ENCODE measurements at regions not wholly inside any gene's neighbourhood (a gene's known extent, or its start where the extent isn't known, plus 50 kb on each side); places are given as distances from the start of the nearest gene placed in this dataset.

- H3K4me1 Mint-ChIP-seq (ENCODE audit: low read depth) = no peaks in the 10 kb centered on the region
- no peaks in the 10 kb centered on the region; the same call in 1 of the 2 replicates for H3K27me3 Mint-ChIP-seq (ENCODE audit: insufficient read depth)
- no peaks in the 10 kb centered on the region for H3K36me3 Mint-ChIP-seq (ENCODE audit: low read depth)
- H3K9me3 Mint-ChIP-seq = peaks cover 28% of the 10 kb centered on the region
- DNase-seq = no peak
- H3K4me3 Mint-ChIP-seq = no peak overlapping the region
- no peak for TF ChIP-seq CTCF (IDR thresholded peaks at IDR 0.05)
- no peak overlapping the region for H3K27ac Mint-ChIP-seq
These were observed 456.5 kb downstream of the OMA1 start for GRCh38 chr1:58089898-58090534.

GRCh38 chr1:58084266-58084665 lies 462.3 kb downstream of the OMA1 start:
- Mint-ChIP-seq H3K36me3 (ENCODE audit: low read depth) (no peaks in the 10 kb centered on the region), H3K4me1 (ENCODE audit: low read depth) (no peaks in the 10 kb centered on the region), H3K4me3 (no peak overlapping the region), H3K27me3 (ENCODE audit: insufficient read depth) (peaks cover 2% of the 10 kb centered on the region), H3K9me3 (peaks cover 44% of the 10 kb centered on the region), H3K27ac (no peak overlapping the region)
- no peak for DNase-seq
- TF ChIP-seq CTCF (IDR thresholded peaks at IDR 0.05) = no peak

- Mint-ChIP-seq H3K9me3 (peaks cover 52% of the 10 kb centered on the region), H3K4me1 (ENCODE audit: low read depth) (no peaks in the 10 kb centered on the region)
These were observed 463.9 kb downstream of the OMA1 start for GRCh38 chr1:58082596-58082995.

GRCh38 chr1:58076258-58076657 lies 470.3 kb downstream of the OMA1 start:
- TF ChIP-seq CTCF (IDR thresholded peaks at IDR 0.05) = no peak
- peaks cover 44% of the 10 kb centered on the region for H3K9me3 Mint-ChIP-seq
- no peak overlapping the region for H3K4me3 Mint-ChIP-seq
- H3K27me3 Mint-ChIP-seq (ENCODE audit: insufficient read depth) = peaks cover 4% of the 10 kb centered on the region
- H3K4me1 Mint-ChIP-seq (ENCODE audit: low read depth) = no peaks in the 10 kb centered on the region
- no peak for DNase-seq
- H3K27ac Mint-ChIP-seq = no peak overlapping the region
- H3K36me3 Mint-ChIP-seq (ENCODE audit: low read depth) = 0 out of 2 replicates have a peak, but pooled peaks cover 4% of the 10 kb centered on the region

More at GRCh38 chr1:58082596-58082995, 463.9 kb downstream of the OMA1 start:
- Mint-ChIP-seq H3K36me3 (ENCODE audit: low read depth) (0 out of 2 replicates have a peak, but pooled peaks cover 4% of the 10 kb centered on the region), H3K27ac (no peak overlapping the region), H3K4me3 (no peak overlapping the region), H3K27me3 (ENCODE audit: insufficient read depth) (peaks cover 2% of the 10 kb centered on the region)
- no peak for TF ChIP-seq CTCF (IDR thresholded peaks at IDR 0.05)
- DNase-seq = no peak

- no peak overlapping the region for H3K4me3 Mint-ChIP-seq
- peaks cover 1% of the 10 kb centered on the region for H3K27me3 Mint-ChIP-seq (ENCODE audit: insufficient read depth)
- peaks cover 37% of the 10 kb centered on the region for H3K9me3 Mint-ChIP-seq
- no peaks in the 10 kb centered on the region for H3K4me1 Mint-ChIP-seq (ENCODE audit: low read depth)
- H3K27ac Mint-ChIP-seq = no peak overlapping the region
- H3K36me3 Mint-ChIP-seq (ENCODE audit: low read depth) = 0 out of 2 replicates have a peak, but pooled peaks cover 4% of the 10 kb centered on the region
- no peak for TF ChIP-seq CTCF (IDR thresholded peaks at IDR 0.05)
- DNase-seq = no peak
These were observed 471.3 kb downstream of the OMA1 start for GRCh38 chr1:58075188-58075578.

All from HFFc6 (cell line).